NOMO-1 (cell line): ENCODE measurements at regions not wholly inside any gene's neighbourhood (a gene's known extent, or its start where the extent isn't known, plus 50 kb on each side); places are given as distances from the start of the nearest gene placed in this dataset.

ENCODE experiments used
- DNase-seq, 2 experiments: peaks; one replicate each; lab custom pipeline; 2025; ENCODE audit not compliant: unreplicated experiment in 2 of 2; lab: John Stamatoyannopoulos, UW

DNA sequence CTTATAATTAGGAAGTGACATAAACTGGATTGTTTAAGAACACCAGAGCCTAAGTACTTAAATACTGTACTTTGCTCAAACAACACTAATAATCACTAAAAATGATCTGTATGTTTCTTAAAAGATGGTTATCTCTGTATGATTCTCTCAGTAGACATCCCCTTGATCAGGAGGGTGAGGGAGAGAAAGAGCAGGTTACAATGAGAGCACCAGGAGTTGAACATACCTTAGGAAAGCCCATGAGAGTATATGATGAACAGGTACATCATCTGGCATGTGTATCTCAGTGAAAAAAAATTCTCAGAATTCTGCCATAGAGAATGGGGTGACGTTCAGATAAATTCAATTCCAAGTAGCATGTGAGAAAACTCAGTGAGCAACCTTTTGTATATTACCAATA is 59.9 kb upstream of the IL2 start:
- DNase-seq: no peak

DNA sequence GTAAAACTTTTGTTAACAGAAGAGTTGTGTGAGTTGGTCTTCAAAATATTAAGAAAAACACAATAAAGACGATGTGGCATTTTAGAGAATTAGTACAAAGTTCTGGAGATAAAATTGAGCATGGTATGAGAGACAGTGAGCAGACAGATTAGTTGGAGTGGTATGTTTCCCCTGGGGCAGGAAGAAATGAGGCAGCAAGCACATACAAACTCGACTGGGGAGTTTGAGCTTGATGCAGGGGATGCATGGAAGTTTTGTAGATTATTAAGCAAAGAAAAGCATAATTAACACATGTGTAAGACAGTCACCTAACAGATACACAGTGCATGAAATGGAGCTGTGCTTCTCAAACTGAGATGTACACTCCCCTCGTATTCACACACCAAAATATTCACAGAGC is 58.1 kb upstream of the IL2 start:
- no peak for DNase-seq

DNA sequence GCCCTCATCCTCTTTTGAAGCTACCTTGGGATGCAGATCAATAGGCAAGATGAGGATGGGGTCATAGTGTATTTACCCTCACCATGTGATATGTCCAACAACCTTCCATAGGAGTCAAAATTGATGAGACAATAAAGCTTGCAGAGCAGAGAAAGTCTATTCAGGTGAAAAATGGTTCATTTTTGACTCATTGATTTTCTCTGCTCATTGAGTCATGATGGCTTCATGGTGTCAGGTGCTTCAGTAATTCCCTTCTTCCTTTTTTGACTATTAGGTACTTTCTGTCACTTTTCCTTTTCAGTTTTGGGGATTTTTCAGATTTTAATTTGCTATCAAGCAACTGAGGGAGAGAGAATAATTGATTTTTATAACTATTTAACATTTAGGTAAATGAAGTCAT is 55.9 kb upstream of the IL2 start:
- no peak for DNase-seq

DNA sequence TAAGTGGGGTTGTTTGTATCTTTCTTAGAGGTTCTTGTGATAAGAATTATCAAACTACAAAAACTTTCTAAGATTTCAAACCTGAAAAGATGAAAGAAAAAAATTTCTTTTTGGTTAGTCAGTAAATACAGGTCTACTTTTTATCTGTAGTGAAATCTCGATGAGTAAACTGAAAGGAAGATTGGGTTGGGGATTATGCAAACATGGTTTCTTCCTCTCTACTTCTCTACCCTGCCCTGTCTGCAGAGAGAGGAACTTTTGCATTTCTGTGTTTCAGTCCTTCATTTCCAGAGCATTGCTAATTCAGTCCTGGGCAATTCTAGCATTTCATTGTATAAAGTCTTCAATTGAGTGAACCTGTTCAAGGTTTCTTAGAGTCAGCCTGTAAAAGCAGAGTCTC is 51.6 kb upstream of the IL2 start:
- peak; percentile 4 to 73 for DNase-seq
